SW480 (cell line): ENCODE measurements at regions not wholly inside any gene's neighbourhood (a gene's known extent, or its start where the extent isn't known, plus 50 kb on each side); places are given as distances from the start of the nearest gene placed in this dataset.
A peak's percentile ranks its signal among the peaks of the same experiment; 100 is the strongest.

Experiments
- DNase-seq: peaks from one replicate; pipeline ENCODE4 v3.0.0-alpha.2; 2016; ENCODE audit warnings: low spot score

DNA sequence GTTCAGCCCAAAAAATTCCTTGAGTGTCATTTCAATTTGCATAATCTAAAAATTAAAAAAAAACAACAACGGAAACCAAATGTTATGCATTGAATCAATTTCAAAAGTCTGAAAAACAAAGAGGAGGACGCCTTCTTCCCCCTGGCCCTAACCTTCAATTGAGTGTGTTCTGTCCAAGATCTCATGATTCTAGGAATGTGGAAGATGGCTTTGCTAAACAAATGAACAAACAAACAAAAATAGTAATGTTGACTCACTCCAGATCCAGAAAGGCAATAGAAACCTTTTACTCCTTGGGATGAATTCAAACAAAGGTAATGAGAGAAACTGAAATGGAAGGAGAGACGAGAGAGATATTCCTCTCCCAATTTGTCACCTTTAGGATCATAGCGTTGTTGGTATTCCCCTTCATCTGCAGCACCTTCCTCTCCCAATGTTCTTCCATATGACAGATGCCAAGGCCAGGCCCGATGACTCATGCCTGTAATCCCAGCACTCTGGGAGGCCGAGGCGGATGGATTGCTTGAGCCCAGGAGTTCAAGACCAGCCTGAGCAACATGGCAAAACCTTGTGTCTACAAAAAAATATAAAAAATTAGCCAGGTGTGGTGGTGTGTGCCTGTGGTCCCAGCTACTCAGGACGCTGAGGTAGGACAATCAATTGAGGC, 109.2 kb upstream of the ADGRF1 start:
- DNase-seq = no peak

DNA sequence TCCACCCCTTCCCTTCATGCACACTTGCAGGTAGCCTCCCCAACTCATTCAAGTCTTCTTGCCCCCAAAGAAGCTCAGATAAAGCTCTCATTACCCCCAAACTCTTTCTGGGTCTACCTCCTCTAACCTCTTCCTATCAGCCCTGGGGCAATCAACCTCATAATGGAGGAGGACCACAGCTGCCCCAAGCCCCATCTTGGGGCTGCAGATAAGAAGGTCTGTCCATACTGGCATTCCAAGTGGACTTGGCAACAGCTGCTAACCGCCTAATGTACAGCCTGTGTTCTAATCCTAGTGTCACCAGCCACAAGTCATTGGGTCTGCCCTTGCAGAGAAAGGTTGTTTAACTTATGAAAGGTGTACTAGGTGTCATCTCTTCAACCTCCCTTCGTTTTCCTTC, 107.4 kb upstream of the ADGRF1 start:
- no peak for DNase-seq

DNA sequence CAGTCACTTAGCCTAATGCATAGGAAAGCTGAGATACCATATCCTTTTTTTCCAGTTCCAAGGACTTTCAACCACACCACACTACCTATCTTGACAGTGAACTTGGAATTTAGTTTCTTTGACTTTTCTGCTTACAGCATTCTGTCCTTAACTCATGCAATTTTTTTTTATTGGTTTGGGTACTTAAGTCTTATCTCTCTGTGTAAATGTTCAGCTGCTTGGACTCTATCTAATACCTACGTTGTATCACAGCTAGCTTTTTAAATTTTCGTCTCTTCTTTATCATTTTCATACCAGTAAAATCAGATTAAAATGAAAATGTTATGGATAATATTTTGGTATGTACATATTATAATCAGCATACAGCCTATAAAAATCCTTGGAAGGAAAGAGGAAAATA, 106.9 kb upstream of the ADGRF1 start:
- no peak for DNase-seq

DNA sequence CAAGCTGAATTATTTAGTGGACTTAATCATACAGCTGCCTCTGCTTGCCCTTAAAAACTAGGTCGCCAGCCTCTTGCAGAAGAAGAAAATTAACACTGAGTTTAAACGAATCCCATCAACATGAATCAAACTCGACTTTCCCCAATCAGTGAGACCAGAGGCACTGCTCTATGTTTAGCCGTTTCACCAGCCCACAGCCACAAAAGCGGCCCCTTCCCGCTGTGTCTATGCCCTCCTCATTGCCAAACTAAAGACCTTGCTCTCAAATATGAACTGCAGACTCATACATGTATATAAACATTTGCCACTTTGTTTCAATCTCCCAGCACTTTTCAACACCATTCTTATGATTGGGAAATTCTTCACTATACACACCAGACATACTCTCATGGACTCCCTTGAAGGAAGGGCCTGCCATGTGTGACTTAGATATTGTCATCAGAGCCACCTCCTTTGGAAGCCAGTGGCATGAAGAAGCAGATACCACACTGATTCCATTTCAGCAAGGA, 105.8 kb upstream of the ADGRF1 start:
- DNase-seq = no peak

DNA sequence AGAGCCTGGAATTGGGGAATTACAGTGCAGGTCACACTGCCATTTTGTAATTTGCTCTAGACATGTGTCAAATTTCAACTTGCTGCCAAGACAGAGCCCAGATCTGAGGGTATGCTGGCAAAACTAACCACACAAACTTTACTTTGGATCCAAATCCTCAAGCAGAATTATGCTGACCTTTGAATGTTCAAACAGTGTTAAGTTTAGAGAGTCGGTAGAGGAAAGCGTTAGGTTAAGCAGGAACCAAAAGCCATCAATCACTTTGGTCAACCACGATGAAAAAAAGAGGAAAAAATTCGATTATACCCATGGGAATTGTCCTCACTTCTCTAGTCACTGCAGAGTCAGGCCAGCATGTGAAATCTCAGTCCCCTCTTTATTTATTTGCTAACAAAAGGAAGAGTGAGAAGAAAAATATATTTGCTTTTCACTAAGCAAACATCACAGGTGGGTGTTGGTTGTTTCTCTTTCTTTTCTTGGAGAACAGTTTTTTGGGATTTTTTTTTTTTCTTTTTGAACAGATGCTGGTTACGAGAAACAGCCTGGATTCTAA, 105.1 kb upstream of the ADGRF1 start:
- DNase-seq = no peak

DNA sequence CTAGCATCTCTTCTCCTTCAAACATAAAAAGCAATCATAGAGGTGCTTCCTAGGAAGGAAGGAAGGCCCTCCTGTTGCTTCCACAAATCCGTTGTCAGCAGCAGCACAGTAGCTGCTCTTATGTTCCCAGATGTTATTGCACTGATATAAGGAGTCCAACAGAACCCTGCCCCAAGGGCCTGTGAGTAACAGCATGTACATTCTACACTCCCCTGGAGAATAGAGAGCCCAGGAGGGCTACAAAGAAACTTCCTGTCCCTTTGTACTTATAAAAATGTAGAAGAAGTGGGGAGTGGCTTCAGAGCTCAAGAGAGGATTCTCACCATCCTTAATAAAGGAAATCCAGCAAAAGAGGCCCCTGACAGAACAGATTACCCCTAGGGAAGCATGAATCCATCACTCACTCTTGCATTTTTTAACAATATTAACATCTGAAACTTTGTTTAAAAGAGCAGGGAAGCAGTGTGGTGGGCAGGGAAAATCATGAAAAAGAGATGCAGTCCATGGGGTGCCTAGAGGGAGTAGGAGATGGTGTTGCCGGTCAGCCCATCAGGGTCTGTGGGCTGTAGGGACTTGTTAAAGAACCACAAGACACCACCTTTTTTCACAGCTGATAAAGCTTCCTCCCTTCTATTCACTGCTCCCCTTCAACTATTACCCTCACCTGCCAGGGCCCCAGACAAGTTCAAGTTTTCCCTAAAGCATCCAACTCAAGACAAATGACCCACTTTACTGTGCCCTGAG, 104.5 kb upstream of the ADGRF1 start:
- no peak for DNase-seq

DNA sequence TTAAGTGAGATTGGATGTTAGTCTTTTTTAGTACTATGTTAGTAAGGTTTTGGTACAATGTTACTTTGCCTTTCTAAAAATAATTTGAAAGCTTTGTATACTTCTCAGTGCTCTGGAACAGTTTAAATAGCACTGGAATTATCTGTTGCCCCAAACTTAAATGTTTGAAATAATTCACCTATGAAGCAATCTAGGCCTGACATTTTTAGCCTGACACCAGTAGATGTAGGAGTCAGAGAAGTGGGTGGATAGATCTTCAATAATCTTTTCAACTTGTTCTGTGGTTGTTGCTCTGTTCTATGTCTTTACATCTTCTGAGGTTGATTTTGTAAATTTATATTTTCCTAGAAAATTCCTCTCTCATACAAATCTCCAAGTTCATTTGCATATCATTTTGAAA, 103.1 kb upstream of the ADGRF1 start:
- DNase-seq = no peak

DNA sequence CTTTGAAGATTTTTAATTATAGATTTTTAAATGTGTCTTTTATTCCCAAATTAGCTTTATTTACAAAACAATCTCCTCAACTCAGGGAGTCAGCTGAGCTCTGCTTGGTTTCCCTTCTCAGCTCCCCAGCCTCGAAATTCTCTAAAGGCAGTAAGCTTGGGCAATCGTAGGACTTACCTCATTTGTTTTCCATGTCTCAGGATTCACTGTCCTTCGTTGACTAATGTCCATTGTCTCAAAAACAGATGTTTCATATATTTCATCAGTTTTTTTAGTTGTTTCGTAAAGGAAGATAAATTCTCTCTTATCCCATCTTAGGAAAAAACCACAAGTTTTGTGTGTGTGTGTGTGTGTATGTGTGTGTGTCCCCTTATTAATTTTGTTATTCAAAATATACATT, 102.2 kb upstream of the ADGRF1 start:
- DNase-seq = no peak

DNA sequence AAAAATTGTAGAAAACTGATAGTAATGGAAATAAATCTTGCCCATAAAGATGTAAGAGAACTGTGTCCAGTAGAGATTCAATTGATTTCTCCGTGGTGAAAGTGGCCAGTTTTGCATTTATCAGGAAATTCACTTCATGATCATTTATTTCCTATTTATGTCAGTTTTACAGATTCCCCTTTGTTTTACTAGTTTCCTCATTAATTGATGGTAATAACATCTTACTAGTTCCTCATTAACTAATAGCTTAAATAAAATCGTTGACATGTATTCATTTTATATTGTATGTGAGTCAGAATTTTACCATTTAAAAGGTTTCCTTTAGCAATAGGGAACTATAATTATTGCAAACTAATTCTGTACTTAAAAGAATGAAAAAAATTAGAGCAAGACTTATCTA, 99.8 kb upstream of the ADGRF1 start:
- DNase-seq = no peak

DNA sequence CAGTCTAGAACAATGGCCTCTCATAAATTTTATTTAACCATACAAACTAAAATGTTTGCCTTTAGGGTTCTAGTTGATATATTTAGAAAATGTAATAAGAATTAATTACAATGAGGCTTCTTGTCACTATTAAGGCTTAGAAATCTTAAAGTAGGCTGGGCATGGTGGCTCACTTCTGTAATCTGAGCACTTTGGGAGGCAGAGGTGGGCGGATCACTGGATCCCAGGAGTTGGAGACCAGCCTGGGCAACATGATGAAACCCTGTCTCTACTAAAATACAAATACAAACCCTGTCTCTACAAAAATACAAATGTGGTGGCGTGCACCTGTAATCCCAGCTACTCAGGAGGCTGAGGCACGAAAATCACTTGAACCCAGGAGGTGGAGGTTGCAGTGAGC, 99.0 kb upstream of the ADGRF1 start:
- no peak for DNase-seq

DNA sequence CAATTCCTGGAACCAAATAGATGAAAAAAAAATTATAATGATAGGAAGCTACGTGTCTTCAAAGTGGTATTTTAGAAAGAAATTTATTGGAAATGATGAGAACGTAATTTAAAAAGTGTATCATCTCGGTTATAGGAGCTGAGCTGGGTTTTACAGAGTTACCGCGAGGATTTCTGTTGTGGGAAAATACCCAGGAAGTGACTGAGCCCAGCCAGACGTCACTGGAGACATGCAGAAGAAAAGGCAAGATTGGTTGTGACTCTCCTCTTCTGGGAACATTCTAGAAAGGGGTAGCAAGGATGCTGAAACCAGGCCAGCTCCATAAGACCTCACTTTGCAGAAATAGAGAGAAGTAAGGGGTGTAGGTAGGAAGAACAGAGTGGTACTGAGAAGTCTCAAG, 95.9 kb upstream of the ADGRF1 start:
- DNase-seq = no peak

DNA sequence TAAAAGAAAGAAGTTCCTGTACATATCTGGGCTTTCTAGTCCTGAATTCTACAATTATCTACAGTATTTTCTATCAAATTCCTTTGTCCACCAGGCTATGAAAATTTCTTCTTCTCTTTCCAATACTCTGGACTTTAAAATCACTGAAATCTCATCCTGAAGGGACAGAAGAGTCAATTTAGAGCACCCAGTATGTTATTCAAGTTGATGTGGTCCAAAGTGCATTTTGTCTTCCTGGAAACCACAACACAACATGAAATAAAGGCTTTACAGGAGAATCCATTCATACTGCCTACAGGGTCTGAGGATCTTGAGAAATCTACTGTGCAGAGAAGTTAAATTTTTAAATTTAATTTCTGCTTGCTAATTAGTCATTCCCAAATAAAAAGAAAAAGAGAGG, 94.9 kb upstream of the ADGRF1 start:
- no peak for DNase-seq

DNA sequence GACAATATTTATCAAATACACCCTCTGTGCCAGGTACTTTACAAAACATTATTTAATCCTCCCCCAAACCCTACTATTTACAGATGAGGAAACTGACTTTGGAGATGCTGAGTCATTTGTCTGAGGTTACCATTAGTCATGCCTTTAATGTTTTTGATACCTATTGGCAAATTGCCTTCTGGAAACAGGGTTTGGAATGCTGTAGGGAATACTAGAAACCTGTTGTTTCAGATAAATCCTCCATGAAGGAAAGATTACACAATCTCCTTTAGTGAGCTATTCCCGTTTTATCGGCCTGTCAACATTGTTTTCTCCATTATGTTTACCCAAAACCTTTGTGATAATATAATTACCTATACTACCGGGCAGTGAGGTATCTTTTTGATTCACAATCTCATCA, 93.6 kb upstream of the ADGRF1 start:
- DNase-seq = peak; percentile 79

DNA sequence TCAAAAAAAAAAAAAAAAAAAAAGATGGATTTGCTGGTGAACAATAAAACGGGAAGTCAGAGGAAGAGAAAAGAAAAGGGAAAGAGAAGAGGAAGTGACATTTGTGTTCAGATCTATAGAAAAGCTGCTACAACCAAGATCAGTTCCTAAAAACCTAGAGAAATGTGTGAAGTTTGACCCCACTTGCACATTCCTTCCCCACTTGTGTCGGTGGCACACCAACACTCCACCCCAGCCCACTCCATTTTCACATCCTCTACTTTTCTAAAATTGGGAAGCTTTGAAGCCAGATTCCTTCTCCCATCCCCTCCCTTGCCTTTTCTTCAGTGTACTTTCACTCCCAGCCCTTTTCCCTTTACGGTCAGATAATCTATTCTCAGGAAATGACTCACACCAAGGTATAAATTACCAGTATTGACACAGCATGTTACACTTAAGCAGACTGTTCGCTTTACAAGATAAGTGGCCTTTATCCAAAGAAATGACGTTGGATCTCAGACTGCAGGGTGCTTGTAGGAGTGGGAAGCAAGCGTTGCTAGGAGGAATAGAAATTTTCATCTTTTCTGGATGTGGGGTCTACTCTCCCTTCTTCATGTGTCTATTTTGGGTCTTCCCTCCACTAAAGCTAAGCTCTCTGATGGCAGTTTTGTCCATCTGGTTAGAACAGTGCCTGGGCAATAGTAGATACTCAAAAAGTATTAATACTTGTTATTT, 92.5 kb upstream of the ADGRF1 start:
- peak; percentile 82 for DNase-seq

DNA sequence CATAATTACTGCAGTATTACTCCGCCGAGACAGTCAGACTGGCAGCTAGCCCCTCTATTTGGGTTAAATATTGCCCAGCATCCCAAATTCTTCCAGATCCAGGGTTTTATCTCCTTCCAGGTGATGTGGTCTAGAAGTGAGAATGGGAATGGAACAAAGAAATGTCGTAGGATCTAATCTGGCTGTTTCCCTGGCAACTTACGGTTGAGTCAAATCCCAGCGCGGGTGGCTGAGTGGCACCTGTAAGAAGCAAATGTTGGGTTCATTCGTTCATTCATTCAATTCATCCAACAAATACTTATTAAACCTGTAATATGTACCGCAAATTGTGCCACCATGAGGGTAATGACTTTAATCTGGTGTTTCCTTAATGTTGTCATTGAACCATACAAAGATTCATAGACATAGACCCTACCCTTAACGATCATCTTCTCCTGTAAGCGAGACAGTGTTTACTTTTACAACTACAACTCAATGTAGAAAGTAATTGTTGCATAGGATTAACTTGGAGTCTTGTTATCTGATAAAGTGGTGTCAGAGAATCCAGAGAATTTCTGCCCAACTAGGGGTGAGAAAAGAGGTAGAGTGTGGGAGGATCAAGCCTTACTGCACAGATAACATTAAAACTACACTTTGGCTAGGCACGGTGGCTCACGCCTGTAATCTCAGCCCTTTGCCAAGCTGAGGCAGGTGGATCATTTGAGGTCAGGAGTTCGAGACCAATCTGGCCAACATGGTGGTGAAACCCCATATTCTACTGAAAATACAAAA, 91.3 kb upstream of the ADGRF1 start:
- DNase-seq = no peak

DNA sequence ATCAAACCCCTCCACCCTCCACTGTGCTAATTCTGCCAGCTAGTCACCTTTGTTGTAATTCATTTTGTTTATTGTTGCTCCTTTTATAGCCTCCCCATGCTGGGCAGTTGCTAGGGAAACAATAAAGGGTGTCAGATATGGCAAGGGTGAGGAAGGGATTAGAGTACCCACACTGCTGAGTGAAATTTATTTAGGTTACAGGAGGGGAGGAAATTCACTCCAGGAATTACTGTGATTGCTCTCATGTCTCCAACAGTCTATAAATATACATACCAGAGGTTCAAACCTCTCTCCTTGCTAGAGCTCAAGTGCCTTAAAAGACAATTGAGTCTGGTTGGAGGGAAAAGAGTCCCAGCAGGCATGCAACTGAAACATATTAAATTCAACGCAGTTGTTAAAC, 90.6 kb upstream of the ADGRF1 start:
- DNase-seq = no peak

DNA sequence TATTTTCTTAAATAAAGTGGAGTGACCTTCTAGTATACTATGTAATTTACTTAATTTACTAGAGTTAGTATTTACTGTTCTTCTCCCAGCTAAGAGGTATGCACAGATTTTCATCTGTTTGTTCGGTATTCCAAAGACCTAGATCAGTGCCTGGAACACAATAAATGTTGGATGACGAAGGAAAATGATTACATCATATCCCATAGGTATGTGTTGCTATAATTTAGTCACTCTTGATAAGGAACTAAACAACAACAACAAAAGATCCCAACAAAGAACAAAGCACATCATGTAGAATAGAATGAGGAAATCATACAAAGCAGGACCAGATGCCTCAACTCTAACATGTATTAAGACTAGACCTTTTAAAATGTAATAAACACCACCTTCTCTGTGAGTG, 89.6 kb upstream of the ADGRF1 start:
- no peak for DNase-seq

DNA sequence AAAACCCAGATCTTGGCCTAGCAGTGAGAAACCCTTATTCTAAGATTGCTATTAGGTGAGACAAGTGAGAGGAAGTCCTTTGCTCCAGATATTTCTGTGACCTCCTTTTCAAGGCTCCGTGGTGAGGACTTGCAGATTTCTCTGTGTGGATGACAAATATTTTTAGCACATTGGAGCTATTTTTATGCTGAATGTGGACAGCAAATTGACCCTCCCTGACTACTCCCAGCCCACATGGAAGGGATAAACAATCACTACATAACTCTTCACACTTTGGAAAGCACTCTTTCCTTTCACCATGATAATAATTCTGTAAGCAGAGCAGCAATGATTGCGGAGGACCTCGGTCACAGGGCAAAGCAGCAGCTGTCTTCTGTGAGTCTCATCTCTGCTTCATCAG, 88.0 kb upstream of the ADGRF1 start:
- no peak for DNase-seq

DNA sequence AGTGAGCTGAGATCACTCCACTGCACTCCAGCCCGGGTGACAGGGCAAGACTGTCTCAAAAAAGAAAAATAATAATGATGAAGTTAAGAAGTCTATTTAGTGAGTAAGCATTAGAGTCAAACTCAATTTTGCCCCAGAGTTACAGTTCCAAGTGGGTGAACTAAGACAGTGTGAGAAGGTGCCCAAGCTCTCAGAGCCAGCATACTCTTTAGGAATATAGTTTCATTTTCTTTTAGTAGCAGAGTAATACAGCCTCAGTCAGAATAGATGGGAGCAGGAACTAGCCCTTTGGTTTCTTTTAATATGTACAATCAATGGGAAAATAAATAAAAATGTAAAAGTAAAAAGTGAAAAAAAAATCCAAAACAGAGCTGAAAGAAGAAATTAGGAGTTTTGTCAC, 87.0 kb upstream of the ADGRF1 start:
- no peak for DNase-seq

DNA sequence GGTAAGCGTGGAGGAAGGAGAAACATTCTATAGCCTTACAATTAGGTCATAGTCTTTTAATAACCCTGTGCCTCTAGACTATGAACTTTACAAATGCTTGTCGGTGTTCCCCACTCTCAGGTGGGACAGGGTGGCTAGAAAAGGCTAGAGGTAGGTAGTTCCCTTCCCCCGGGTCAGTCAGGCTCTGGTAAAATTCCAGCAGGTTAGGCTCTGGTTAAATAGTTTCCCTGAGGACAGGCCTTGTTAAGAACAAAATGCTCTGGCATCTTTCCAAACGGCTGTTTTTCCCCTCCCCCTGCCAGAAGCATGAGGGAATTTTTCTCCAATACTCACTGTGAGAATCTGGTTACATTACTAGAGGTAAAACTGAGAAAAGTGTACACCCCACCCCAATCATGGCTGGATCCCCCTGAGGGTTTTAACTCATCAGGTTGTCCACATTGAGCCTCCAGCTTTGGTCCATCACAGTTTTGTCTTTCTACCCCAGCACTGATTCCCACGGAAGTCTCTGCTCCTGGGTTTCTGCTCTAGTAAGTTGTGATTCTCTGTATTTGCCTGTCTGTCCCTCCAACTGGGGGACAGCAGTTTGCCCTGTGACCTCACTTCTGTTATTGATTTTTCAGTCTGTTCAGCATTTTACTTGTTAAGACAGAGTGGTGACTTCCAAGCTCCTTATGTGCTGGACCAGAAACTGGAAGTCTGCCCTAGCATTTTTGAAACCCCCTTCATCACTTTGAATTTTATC, 84.7 kb upstream of the ADGRF1 start:
- DNase-seq = no peak

DNA sequence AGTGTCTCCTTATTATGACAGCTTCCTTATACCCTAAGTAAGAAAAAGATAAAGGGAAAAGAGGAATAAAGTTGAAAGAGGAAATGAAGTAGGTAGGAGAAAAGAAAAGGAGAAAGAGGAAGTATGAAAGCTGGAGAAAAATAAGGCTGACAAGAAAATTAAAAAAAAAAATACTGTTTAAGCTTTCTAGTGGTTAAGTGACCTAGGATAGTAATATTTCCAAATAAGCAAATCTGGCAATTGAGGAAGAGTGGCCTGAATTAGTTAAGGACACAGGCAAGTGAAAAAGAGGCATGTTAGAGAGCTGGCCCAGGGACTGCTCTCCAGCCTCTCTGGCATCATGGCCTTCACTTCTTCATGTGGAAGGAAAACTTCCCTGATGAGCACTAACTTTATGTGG, 76.5 kb upstream of the ADGRF1 start:
- DNase-seq = no peak
